DND-41 (cell line): ENCODE measurements at regions not wholly inside any gene's neighbourhood (a gene's known extent, or its start where the extent isn't known, plus 50 kb on each side); places are given as distances from the start of the nearest gene placed in this dataset.

ENCODE experiments used
- CTCF ChIP-seq: IDR thresholded peaks from 2 replicates; pipeline ENCODE4 v1.5.1; 2012; ENCODE audit warnings: borderline replicate concordance, low read length, moderate library complexity, mild to moderate bottlenecking; ENCODE audit not compliant: poor library complexity, severe bottlenecking; ENCODE audit errors: extremely low read depth
- EZH2 ChIP-seq: IDR thresholded peaks from 3 replicates; pipeline ENCODE4 v1.6.1; 2012; ENCODE audit warnings: borderline replicate concordance, low read depth, mild to moderate bottlenecking, moderate library complexity, low read length, inconsistent platforms; ENCODE audit not compliant: severe bottlenecking

- no peak for TF ChIP-seq CTCF
- no peak for TF ChIP-seq EZH2
Measured at GRCh38 chr17:71080937-71081336, 911.6 kb downstream of the KCNJ2 start.
